ENCODE measurements at regions not wholly inside any gene's neighbourhood (a gene's known extent, or its start where the extent isn't known, plus 50 kb on each side); places are given as distances from the start of the nearest gene placed in this dataset.

DNA sequence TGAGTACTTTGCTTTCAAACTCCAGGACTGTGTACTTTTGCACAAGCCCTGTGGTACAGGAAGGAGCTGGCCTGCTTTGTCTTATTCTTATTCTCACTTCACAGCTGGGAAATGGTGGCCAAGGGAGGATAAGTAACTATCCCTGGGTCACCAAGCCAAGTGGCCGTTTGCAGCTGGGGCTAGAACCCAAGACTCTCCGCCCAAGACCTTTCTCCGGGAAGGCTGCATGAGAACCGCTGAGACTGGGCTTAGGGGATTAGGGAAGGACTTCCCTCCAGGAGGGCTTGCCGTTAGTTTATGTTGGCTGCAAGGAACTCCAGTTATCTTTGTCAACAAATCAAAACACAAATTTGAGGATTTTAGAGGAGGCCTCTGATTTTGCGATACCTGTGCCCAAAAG is 109.5 kb upstream of the ADRA1D start:
- no peak overlapping the region for H3K4me3 ChIP-seq (ENCODE audit: low read depth, low read length)
- H3K27ac ChIP-seq (ENCODE audit: low read depth, low read length): no peak overlapping the region
- H3K9me3 ChIP-seq (ENCODE audit: control insufficient read depth, insufficient read depth, low read length): no peaks in the 10 kb centered on the region
- H3K9ac ChIP-seq (ENCODE audit: low read depth, low read length): no peak overlapping the region
- H3K27me3 ChIP-seq (ENCODE audit: control insufficient read depth, insufficient read depth, low read length): no peaks in the 10 kb centered on the region
- H3K4me1 ChIP-seq (ENCODE audit: control insufficient read depth, insufficient read depth, low read length): no peaks in the 10 kb centered on the region
- H3K36me3 ChIP-seq (ENCODE audit: control insufficient read depth, insufficient read depth, low read length): no peaks in the 10 kb centered on the region

DNA sequence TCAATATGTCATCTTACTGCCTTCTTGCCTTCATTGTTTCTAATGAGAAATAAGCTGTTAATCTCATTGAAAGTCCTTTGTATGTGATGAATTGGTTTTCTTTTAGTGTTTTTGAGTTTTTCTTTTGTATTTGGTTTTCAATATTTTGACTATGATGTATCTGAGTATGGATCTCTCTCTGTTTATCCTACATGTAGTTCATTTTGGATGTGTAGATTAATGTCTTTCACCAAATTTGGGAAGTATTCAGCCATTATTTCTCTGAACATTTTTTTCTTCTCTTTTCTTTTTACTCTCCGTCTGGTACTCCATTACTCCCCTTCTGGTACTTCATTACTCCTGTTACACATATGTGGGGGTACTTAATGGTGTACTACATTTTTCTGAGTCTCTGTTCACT is 103.3 kb upstream of the ADRA1D start:
- Histone ChIP-seq H3K9ac (ENCODE audit: low read depth, low read length) (no peak overlapping the region), H3K4me1 (ENCODE audit: control insufficient read depth, insufficient read depth, low read length) (no peaks in the 10 kb centered on the region), H3K27ac (ENCODE audit: low read depth, low read length) (no peak overlapping the region), H3K4me3 (ENCODE audit: low read depth, low read length) (no peak overlapping the region), H3K36me3 (ENCODE audit: control insufficient read depth, insufficient read depth, low read length) (no peaks in the 10 kb centered on the region), H3K27me3 (ENCODE audit: control insufficient read depth, insufficient read depth, low read length) (no peaks in the 10 kb centered on the region), H3K9me3 (ENCODE audit: control insufficient read depth, insufficient read depth, low read length) (no peaks in the 10 kb centered on the region)

DNA sequence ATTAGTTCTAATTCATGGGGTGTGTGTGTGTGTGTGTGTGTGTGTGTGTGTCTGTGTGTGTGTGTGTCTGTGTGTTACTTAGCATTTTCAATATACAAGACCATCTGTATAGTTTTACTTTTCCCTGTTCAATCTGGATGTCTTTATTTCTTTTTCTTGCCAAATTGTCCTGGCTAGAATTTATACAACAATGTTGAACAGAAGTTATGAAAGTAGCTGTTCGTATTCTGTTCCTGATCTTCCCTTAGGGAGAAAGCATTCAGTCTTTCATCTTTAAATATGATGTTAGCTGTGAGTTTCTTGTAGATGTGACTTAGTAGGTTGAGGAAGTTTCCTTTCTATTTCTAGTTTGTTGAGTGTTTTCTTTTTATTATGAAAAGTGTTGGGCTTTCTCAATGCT is 101.0 kb upstream of the ADRA1D start:
- Histone ChIP-seq H3K36me3 (ENCODE audit: control insufficient read depth, insufficient read depth, low read length) (no peaks in the 10 kb centered on the region), H3K27me3 (ENCODE audit: control insufficient read depth, insufficient read depth, low read length) (no peaks in the 10 kb centered on the region), H3K9ac (ENCODE audit: low read depth, low read length) (no peak overlapping the region), H3K4me3 (ENCODE audit: low read depth, low read length) (no peak overlapping the region), H3K27ac (ENCODE audit: low read depth, low read length) (no peak overlapping the region), H3K9me3 (ENCODE audit: control insufficient read depth, insufficient read depth, low read length) (no peaks in the 10 kb centered on the region), H3K4me1 (ENCODE audit: control insufficient read depth, insufficient read depth, low read length) (no peaks in the 10 kb centered on the region)

DNA sequence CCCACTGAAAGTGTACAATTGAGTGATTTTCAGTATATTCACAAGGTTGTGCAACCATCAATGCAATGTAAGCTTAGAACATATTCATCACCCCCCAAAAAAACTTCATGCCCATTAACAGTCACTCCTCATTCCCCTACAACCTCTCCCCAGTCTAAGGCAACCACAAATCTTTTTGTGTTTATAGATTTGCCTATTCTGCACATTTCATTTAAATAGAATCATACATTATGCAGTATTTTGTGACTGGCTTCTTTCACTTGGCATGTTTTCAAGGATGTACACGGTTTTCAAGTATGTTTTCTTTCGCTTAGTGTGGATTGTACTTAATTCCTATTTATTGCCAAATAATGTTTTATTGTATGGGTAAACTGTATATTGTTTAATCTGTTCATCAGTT is 95.6 kb upstream of the ADRA1D start:
- Histone ChIP-seq H3K4me3 (ENCODE audit: low read depth, low read length) (no peak overlapping the region), H3K9ac (ENCODE audit: low read depth, low read length) (no peak overlapping the region), H3K36me3 (ENCODE audit: control insufficient read depth, insufficient read depth, low read length) (no peaks in the 10 kb centered on the region), H3K27me3 (ENCODE audit: control insufficient read depth, insufficient read depth, low read length) (no peaks in the 10 kb centered on the region), H3K27ac (ENCODE audit: low read depth, low read length) (no peak overlapping the region), H3K9me3 (ENCODE audit: control insufficient read depth, insufficient read depth, low read length) (no peaks in the 10 kb centered on the region), H3K4me1 (ENCODE audit: control insufficient read depth, insufficient read depth, low read length) (peaks cover 9% of the 10 kb centered on the region)

DNA sequence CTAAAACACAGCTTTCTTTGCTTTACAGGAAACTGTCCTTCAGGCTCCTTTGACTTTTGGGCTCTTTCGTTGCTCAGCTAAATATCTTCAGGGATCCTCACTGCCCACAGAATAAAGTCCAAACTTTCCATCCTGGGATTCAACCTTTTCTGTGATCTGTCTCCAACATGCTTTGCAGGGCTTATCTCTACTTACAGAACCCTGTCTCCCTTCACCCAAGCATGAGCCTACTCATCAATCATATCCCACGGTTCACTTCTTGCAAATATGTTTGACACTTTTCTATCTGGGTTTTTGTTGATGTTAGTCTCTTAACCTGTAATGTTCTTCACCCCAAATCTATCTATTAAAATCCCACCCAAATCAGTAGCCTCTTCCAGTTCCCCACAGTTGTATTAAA is 93.5 kb upstream of the ADRA1D start:
- H3K27ac ChIP-seq (ENCODE audit: low read depth, low read length): no peak overlapping the region
- H3K36me3 ChIP-seq (ENCODE audit: control insufficient read depth, insufficient read depth, low read length): no peaks in the 10 kb centered on the region
- H3K4me3 ChIP-seq (ENCODE audit: low read depth, low read length): no peak overlapping the region
- peaks cover 9% of the 10 kb centered on the region for H3K4me1 ChIP-seq (ENCODE audit: control insufficient read depth, insufficient read depth, low read length)
- no peak overlapping the region for H3K9ac ChIP-seq (ENCODE audit: low read depth, low read length)
- no peaks in the 10 kb centered on the region for H3K27me3 ChIP-seq (ENCODE audit: control insufficient read depth, insufficient read depth, low read length)
- H3K9me3 ChIP-seq (ENCODE audit: control insufficient read depth, insufficient read depth, low read length): no peaks in the 10 kb centered on the region

DNA sequence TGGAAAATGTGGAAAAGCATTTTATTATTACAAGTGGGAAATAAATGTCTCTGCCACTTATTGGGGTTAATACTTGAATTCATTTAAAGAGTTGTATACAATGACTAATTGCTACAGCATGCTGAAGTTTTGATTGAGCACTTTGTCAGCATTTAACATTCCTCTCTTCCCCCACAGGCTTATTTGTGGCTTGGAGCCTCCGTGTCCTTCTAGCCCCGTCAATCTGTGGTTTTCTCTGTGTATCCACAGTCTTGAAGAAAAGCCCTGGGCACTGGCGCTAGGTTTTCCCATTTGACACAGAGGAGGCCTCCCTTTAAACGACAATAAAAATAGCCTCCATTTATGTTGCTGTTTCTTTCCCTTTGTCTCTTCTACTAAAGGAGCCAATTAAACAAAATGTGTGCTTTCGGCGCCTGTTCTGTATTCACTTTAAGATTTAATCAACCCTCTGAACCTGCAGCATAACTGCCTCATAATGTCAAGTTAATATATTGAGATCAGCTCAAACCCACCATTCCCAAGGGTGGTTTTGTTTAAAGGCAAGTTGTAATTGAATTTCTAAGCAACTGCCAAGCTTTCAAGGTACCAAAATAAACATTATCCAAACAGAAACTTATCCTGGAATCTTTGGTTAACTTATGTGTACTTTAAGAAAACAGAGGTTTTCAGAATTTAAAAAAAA is 92.9 kb upstream of the ADRA1D start:
- H3K27ac ChIP-seq (ENCODE audit: low read depth, low read length): no peak overlapping the region
- H3K9me3 ChIP-seq (ENCODE audit: control insufficient read depth, insufficient read depth, low read length): no peaks in the 10 kb centered on the region
- no peaks in the 10 kb centered on the region for H3K36me3 ChIP-seq (ENCODE audit: control insufficient read depth, insufficient read depth, low read length)
- H3K27me3 ChIP-seq (ENCODE audit: control insufficient read depth, insufficient read depth, low read length): no peaks in the 10 kb centered on the region
- no peak overlapping the region for H3K9ac ChIP-seq (ENCODE audit: low read depth, low read length)
- H3K4me1 ChIP-seq (ENCODE audit: control insufficient read depth, insufficient read depth, low read length): peaks cover 9% of the 10 kb centered on the region
- H3K4me3 ChIP-seq (ENCODE audit: low read depth, low read length): no peak overlapping the region

DNA sequence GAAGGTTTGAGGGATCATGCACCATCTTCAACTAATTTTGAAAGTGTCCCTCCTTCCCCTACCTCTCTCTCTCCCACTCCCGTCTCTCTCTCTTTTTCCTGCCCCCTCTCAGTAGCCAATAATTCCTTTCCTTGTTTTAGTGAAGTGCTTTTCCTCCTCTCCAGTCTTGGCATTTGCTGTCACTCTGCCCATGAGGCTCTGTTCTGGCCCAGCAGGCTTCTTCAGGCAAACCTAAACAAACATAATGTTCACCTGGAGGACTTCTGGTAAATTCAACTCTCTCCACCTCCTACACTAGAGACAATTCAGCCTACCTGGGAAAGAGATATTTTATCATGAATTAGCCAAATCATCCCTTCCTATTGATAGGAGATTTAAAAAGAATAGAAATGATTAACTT is 86.6 kb upstream of the ADRA1D start:
- H3K9me3 ChIP-seq (ENCODE audit: control insufficient read depth, insufficient read depth, low read length): no peaks in the 10 kb centered on the region
- no peak overlapping the region for H3K27ac ChIP-seq (ENCODE audit: low read depth, low read length)
- no peak overlapping the region for H3K9ac ChIP-seq (ENCODE audit: low read depth, low read length)
- H3K27me3 ChIP-seq (ENCODE audit: control insufficient read depth, insufficient read depth, low read length): no peaks in the 10 kb centered on the region
- no peak overlapping the region for H3K4me3 ChIP-seq (ENCODE audit: low read depth, low read length)
- no peaks in the 10 kb centered on the region for H3K36me3 ChIP-seq (ENCODE audit: control insufficient read depth, insufficient read depth, low read length)
- no peaks in the 10 kb centered on the region for H3K4me1 ChIP-seq (ENCODE audit: control insufficient read depth, insufficient read depth, low read length)

DNA sequence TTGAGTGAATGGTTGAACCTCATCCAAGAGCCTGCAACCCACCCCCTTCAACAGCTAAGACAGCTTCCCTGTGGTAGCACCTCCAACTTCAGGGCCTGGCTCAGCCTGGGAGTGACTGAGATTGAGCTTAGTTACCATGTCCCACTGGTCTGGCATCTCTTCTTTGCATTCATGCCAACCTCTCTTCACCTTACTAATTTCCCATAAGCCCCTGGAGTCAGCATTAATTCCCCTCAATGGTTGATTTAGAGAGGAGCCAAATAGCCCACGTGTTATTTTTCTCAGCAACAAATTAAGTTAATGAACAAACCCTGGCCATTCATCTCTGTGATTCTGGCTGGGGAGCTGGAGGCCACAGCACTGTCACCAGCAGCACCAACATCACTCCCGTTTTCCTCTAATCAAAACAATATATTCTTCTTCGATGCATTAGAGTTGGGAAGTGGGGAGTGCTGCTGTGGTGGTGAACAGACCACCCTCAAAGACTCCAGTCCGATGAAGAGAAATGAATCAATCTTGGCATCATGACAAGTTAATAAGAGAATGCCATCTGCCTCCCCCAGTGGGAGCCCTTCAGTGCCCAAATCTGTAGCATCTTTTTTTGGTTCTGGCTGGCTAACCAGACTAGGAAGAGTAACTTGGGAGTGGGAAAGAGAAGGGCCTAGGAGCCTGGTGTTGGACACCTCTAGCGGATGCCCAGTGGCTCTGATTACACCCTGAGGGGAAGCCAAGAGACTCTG is 83.2 kb upstream of the ADRA1D start:
- H3K9me3 ChIP-seq (ENCODE audit: control insufficient read depth, insufficient read depth, low read length): no peaks in the 10 kb centered on the region
- H3K4me1 ChIP-seq (ENCODE audit: control insufficient read depth, insufficient read depth, low read length): no peaks in the 10 kb centered on the region
- H3K9ac ChIP-seq (ENCODE audit: low read depth, low read length): no peak overlapping the region
- no peaks in the 10 kb centered on the region for H3K27me3 ChIP-seq (ENCODE audit: control insufficient read depth, insufficient read depth, low read length)
- H3K4me3 ChIP-seq (ENCODE audit: low read depth, low read length): no peak overlapping the region
- no peak overlapping the region for H3K27ac ChIP-seq (ENCODE audit: low read depth, low read length)
- H3K36me3 ChIP-seq (ENCODE audit: control insufficient read depth, insufficient read depth, low read length): no peaks in the 10 kb centered on the region

DNA sequence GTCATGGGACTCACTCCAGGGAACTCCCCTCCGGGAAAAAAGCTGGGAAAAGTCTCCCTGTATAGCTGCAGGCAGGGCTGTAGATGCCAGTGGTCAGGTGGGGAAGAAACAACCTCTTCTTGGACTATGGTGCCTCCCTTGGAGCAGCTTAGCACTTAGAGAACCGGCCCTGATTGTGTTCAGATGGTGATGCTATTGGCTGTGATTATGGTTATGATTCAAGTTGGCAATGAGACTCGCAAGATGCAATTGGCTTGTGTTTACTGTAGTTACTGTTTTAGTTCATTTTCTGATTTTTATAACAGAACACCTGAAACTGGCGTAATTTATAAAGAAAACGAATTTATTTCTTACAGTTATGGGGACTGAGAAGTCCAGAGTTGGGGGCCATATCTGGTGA is 80.9 kb upstream of the ADRA1D start:
- Histone ChIP-seq H3K36me3 (ENCODE audit: control insufficient read depth, insufficient read depth, low read length) (no peaks in the 10 kb centered on the region), H3K9me3 (ENCODE audit: control insufficient read depth, insufficient read depth, low read length) (peaks cover 4% of the 10 kb centered on the region; the same call in 1 of the 2 replicates), H3K4me1 (ENCODE audit: control insufficient read depth, insufficient read depth, low read length) (no peaks in the 10 kb centered on the region), H3K4me3 (ENCODE audit: low read depth, low read length) (no peak overlapping the region), H3K27me3 (ENCODE audit: control insufficient read depth, insufficient read depth, low read length) (no peaks in the 10 kb centered on the region), H3K9ac (ENCODE audit: low read depth, low read length) (no peak overlapping the region), H3K27ac (ENCODE audit: low read depth, low read length) (no peak overlapping the region)

DNA sequence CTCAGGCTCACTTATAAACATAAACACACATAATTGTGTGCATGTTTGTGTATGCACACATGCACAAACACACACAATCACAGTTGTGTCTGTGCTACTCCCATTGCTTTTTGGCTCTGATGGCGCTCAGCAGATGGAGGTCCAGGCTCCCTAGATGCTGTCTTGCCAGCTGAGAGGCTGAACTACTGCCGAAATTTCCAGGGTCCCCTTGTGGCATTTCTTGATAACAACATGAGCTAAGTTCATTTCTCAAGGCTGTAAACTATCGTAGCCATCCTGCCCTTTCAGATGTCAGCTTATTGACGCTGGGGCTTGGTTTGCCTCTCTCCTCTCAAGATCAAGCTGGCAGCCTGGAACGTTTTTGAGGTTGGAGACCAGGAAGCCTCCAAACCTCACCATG is 80.1 kb upstream of the ADRA1D start:
- no peak overlapping the region for H3K27ac ChIP-seq (ENCODE audit: low read depth, low read length)
- H3K36me3 ChIP-seq (ENCODE audit: control insufficient read depth, insufficient read depth, low read length): no peaks in the 10 kb centered on the region
- peaks cover 4% of the 10 kb centered on the region; the same call in 1 of the 2 replicates for H3K9me3 ChIP-seq (ENCODE audit: control insufficient read depth, insufficient read depth, low read length)
- H3K4me3 ChIP-seq (ENCODE audit: low read depth, low read length): no peak overlapping the region
- no peaks in the 10 kb centered on the region for H3K4me1 ChIP-seq (ENCODE audit: control insufficient read depth, insufficient read depth, low read length)
- no peak overlapping the region for H3K9ac ChIP-seq (ENCODE audit: low read depth, low read length)
- no peaks in the 10 kb centered on the region for H3K27me3 ChIP-seq (ENCODE audit: control insufficient read depth, insufficient read depth, low read length)

DNA sequence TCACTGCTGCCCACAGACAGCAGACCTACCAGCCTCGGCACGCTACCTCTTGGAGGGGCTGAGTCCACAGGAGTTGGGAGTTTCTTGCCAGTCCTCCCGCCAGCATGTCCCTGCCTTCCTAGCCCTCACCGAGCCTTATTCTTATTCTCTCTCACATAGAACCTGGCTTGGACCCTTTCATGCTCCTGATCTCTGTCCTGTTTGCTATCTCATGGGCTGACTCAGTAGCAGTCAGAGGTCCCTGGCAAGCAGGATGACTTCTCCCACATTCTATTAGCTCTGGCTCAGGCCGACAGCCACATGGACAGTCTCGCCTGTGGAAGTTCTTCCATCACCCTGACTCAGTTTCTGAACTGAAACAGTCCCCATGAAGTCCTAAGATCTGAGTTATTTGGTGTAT is 79.5 kb upstream of the ADRA1D start:
- Histone ChIP-seq H3K9ac (ENCODE audit: low read depth, low read length) (no peak overlapping the region), H3K4me1 (ENCODE audit: control insufficient read depth, insufficient read depth, low read length) (no peaks in the 10 kb centered on the region), H3K36me3 (ENCODE audit: control insufficient read depth, insufficient read depth, low read length) (no peaks in the 10 kb centered on the region), H3K27ac (ENCODE audit: low read depth, low read length) (no peak overlapping the region), H3K9me3 (ENCODE audit: control insufficient read depth, insufficient read depth, low read length) (peaks cover 4% of the 10 kb centered on the region; the same call in 1 of the 2 replicates), H3K4me3 (ENCODE audit: low read depth, low read length) (no peak overlapping the region), H3K27me3 (ENCODE audit: control insufficient read depth, insufficient read depth, low read length) (no peaks in the 10 kb centered on the region)
